KG1 (cell line): ENCODE measurements at regions not wholly inside any gene's neighbourhood (a gene's known extent, or its start where the extent isn't known, plus 50 kb on each side); places are given as distances from the start of the nearest gene placed in this dataset.

ENCODE experiments used
- DNase-seq: peaks from one replicate; lab custom pipeline; 2025; lab: John Stamatoyannopoulos, UW

GRCh38 chr5:116685069-116685468, 110.4 kb upstream of the SEMA6A start:
- no peak for DNase-seq

- no peak for DNase-seq
Observed at GRCh38 chr5:116681334-116682013, 106.9 kb upstream of the SEMA6A start.

GRCh38 chr5:116675626-116675910, 100.9 kb upstream of the SEMA6A start:
- DNase-seq, result no peak

GRCh38 chr5:116674881-116675625, 100.4 kb upstream of the SEMA6A start:
- DNase-seq, result no peak

GRCh38 chr5:116673453-116673852, 98.8 kb upstream of the SEMA6A start:
- DNase-seq, result no peak

GRCh38 chr5:116672203-116672602, 97.6 kb upstream of the SEMA6A start:
- DNase-seq, result no peak

GRCh38 chr5:116671211-116671736, 96.7 kb upstream of the SEMA6A start:
- DNase-seq, result no peak

- no peak for DNase-seq
Observed at GRCh38 chr5:116669261-116670031, 94.8 kb upstream of the SEMA6A start.

GRCh38 chr5:116668390-116668789, 93.8 kb upstream of the SEMA6A start:
- no peak for DNase-seq

GRCh38 chr5:116666901-116667300, 92.3 kb upstream of the SEMA6A start:
- no peak for DNase-seq

- DNase-seq, result no peak
Observed at GRCh38 chr5:116664988-116665387, 90.4 kb upstream of the SEMA6A start.

GRCh38 chr5:116663081-116663480, 88.5 kb upstream of the SEMA6A start:
- DNase-seq, result no peak

GRCh38 chr5:116661419-116661818, 86.8 kb upstream of the SEMA6A start:
- DNase-seq, result no peak

- no peak for DNase-seq
Observed at GRCh38 chr5:116660929-116661328, 86.3 kb upstream of the SEMA6A start.

- DNase-seq, result no peak
Observed at GRCh38 chr5:116658830-116659229, 84.2 kb upstream of the SEMA6A start.

- no peak for DNase-seq
Observed at GRCh38 chr5:116658141-116658540, 83.5 kb upstream of the SEMA6A start.

- DNase-seq, result no peak
Observed at GRCh38 chr5:116655431-116655830, 80.8 kb upstream of the SEMA6A start.

GRCh38 chr5:116654925-116655324, 80.3 kb upstream of the SEMA6A start:
- no peak for DNase-seq

- no peak for DNase-seq
Observed at GRCh38 chr5:116652903-116653302, 78.3 kb upstream of the SEMA6A start.

GRCh38 chr5:116652196-116652729, 77.6 kb upstream of the SEMA6A start:
- no peak for DNase-seq

GRCh38 chr5:116651653-116652052, 77.0 kb upstream of the SEMA6A start:
- no peak for DNase-seq

GRCh38 chr5:116650964-116651363, 76.3 kb upstream of the SEMA6A start:
- DNase-seq, result no peak

- no peak for DNase-seq
Observed at GRCh38 chr5:116650544-116650943, 75.9 kb upstream of the SEMA6A start.
